NCI-H146 treated with DMSO at 0.1 percent for 48 hours (cell line): ENCODE measurements at regions not wholly inside any gene's neighbourhood (a gene's known extent, or its start where the extent isn't known, plus 50 kb on each side); places are given as distances from the start of the nearest gene placed in this dataset.

Experiments
- DNase-seq: peaks from one replicate; lab custom pipeline; 2025; ENCODE audit not compliant: unreplicated experiment; lab: John Stamatoyannopoulos, UW

DNA sequence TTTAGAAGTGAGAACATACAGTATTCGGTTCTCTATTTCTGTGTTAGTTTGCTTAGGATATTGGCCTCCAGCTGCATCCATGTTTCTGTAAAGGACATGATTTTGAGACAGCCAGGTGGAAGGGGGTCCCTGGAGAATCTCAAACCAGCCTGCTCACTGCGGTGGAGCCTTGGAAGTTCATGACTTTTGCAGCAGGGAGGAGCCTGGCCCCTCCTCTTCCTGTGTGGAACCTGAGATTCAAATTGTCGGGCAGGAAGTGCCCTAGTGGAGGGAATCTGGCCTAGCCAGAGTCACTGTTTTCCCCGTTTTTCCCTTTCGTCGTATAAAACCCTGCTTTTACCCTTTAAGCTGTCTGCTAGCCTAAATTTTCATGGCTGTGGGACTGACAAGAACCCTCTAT, 762.6 kb downstream of the PCDH18 start:
- DNase-seq, result no peak

GRCh38 chr4:136768925-136769275, 763.4 kb downstream of the PCDH18 start:
- DNase-seq, result no peak

- DNase-seq, result no peak
Observed at GRCh38 chr4:136768213-136768924, 763.9 kb downstream of the PCDH18 start.

GRCh38 chr4:136763919-136764318, 768.4 kb downstream of the PCDH18 start:
- DNase-seq, result no peak

- DNase-seq, result no peak
Observed at GRCh38 chr4:136755531-136755916, 776.8 kb downstream of the PCDH18 start.

DNA sequence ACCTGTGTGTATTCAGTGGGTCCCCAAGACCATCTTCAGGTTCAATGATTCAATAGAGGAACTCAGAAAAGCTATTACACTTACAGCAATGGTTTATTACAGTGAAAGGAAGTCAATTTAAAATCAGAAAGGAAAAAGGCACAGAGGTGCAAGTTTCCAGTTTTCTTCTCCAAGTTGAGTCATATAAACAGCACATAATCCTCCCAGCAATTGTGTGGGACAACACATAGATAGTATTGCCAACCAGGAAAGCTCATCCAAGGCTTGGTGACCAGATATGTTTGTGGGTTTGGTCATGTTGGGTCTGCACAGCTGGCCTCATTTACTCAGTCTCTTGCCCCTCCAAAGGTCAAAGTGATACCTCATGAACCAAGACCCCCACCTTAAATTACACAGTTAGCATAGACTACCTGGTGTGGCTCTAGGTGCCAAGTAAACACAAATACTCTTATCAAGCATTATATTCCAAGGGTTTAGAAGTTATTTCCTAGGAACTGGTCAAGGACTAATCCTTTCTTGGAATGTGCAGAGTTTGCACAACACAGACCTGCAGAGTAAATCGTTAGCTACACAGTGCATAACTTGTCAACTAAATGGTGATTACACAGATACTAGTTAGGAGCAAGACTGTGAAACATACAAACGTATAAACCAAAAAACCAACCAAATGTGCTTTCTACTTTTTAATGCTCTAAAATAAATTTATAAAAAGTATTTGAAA, 777.3 kb downstream of the PCDH18 start:
- no peak for DNase-seq

DNA sequence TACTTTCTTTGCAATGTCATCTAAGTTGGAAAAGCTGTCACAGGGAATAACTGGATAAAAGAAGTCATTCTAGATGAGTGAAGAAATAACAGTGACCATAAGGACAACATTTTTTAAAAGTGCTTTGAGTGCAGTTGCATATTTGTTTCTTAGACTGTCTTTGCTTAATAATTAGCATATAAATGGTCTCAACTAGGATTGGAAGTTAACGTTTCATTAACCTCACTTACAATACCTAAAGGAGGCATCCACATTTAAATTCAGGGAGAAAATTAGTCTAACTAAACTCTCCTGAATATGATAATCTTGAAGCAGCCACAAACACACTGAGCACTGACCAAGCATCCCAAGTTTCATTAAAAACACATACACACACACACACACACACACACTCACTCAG, 780.7 kb downstream of the PCDH18 start:
- DNase-seq, result no peak

GRCh38 chr4:136750897-136751296, 781.4 kb downstream of the PCDH18 start:
- no peak for DNase-seq

GRCh38 chr4:136749989-136750388, 782.3 kb downstream of the PCDH18 start:
- DNase-seq, result no peak

DNA sequence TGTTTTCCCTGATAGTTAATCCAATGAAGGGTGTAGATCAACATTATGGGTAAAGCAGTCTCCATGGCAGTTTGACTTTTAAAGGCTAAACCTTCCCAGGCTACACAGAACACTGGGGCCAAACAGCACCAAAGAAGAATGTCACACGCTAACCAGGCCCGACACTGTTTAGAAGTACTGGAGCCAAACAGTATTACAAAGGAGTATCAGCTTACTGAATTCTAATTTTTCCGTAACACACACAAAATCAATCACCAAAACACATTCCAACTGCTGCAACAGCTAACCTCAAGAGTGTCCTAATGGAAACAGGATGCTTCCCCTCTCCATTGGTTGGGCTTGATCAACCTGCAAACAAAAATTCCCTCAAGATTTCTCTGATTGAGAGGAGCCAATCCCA, 783.5 kb downstream of the PCDH18 start:
- DNase-seq, result no peak

DNA sequence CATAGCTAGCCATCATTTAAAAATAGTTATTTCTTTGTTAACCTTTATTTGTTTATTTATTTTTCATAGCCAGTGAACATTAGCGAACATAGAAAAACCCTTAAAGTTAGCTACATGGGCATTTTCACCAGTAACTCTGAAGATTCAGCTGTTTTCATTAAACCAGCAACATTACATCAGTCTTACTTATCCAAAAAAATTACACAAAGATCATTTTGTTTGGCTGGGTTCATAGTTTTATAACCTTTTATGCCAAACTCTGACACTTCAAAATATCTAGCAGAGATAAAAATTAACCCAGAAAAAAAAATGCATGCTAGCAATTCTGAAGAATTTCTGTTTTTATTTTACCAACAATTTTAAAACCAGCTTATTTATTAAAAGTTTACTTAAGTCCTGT, 784.1 kb downstream of the PCDH18 start:
- DNase-seq, result no peak

DNA sequence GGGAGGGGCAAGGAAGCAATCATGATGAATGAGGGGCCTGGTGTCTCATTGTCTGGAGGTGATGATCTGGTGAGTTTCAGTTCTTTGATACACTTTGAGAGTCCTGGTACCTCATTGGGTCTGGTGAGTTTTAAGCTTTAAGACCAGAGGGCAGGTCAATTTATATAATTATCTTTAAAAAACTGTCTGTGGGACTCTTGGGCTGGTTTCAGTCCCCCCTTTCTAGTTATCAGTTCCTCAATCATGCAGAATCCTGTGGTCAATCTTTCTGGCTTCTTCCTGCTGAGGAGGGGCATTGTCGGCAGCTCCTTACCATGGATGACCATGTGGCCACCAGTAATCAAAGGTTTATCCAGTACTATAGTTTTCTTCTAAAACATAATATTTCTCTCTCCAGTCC, 789.1 kb downstream of the PCDH18 start:
- DNase-seq, result no peak

DNA sequence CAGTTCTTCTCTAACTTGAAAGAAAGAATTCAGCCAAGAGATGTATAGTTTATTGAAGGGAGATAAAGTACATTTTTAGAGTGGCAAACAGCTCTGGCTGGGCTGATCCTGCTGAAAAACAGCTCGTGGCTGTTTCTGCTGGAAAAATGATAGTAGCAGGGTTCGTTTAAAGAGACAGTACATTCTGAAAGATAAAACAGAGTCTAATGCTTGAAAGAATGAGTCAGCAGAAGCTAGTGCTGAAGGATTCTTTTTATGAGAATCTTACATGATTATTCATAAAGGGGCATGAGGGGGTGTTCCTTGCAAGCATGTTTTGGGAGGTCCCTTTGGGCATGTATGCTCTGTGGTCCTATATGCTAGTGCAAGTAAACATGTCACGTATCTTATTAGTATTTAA, 790.0 kb downstream of the PCDH18 start:
- DNase-seq, result no peak

DNA sequence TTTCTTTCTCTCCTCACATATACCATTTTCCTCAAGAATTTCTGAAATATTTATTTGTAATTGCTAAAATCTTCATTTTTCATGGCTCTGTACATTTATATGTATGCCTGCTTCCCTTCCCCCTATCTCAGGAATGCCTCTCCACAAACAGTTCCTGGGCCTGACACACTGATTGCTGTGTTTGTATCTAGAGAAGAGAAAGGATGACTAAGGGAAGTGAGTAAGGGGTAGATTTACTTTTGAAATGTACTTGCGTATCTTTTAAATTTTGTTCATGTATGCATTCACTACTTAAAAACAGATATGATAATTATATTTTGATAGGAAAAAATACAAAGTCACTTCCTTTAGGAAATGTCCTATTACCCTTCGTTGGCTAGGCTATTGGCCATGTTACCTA, 790.8 kb downstream of the PCDH18 start:
- no peak for DNase-seq

- DNase-seq, result no peak
Observed at GRCh38 chr4:136740326-136740725, 792.0 kb downstream of the PCDH18 start.

DNA sequence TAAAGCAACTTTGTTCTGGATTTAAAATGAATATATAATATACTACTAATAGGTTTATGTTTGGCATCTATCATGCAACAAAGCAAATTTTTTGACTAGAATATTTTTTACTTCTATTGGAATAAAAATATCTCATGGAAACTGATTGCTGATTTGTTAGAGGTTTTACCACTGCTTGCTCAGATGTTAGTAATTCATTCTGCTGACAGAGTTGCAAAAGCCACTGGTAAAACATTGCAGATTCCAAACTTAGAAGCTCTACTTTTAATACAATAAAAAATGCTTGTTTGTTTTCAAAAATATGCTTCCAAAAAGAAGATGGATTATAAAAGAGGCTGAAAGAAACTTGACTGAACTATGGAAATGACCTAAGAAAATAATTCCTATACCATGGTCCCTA, 795.2 kb downstream of the PCDH18 start:
- no peak for DNase-seq

- DNase-seq, result no peak
Observed at GRCh38 chr4:136731025-136731424, 801.3 kb downstream of the PCDH18 start.

GRCh38 chr4:136725286-136726081, 806.8 kb downstream of the PCDH18 start:
- DNase-seq, result no peak

DNA sequence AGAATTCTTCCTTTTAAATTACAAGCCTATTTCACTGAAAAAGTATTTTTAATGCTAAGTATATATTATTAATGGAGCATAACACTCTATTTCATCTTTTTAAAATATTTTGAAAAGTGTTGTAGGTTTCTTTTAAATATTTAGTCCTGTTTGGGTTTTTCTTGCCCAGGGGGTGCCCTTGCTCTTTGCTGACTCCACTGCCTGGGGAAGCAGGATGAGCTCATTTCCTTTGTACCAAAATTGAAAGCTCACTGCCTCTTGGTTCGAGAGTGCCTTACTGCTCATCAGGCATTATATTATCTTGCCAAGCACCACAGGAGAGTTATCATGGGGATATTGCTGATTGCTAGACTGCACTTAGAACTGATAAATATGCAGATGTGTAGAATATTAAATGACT, 819.2 kb downstream of the PCDH18 start:
- DNase-seq, result no peak

- no peak for DNase-seq
Observed at GRCh38 chr4:136709897-136710296, 822.4 kb downstream of the PCDH18 start.

- no peak for DNase-seq
Observed at GRCh38 chr4:136706942-136707341, 825.4 kb downstream of the PCDH18 start.

DNA sequence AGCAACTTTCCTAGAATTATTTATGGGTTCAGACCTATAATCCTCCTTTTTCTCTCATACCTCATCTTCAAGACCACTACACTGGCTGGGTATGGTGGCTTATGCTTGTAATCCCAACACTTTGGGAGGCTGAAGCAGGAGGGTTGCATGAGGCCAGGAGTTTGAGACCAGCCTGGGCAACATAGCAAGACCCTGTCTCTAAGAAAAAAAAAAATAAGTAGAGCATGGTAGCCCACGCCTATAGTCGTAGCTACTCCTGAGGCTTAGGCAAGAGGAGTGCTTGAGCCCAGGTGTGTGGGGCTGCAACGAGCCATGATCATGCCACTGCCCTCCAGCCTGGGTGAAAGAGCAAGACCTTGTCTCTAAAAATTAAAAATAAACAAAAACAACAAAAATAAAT, 832.4 kb downstream of the PCDH18 start:
- no peak for DNase-seq
